Left lung (tissue), 4 donors: ENCODE measurements at regions not wholly inside any gene's neighbourhood (a gene's known extent, or its start where the extent isn't known, plus 50 kb on each side); places are given as distances from the start of the nearest gene placed in this dataset.

Source experiments
- ATAC-seq: fragments of 200-7000 bp; cut with Tn5 transposase; one replicate; pipeline ENCODE4 v1.9.1; 2020; ENCODE audit warnings: moderate library complexity
- DNase-seq, 4 donors: peaks; one replicate each; pipeline ENCODE4 v3.0.0-alpha.2; 2013 to 2020
- H3K27ac ChIP-seq, 2 donors: fragments of 200-600 bp; sonication (generic) in 1 of 2; one replicate each; pipeline versions ENCODE4 v1.5.0 to v1.8.0; 2020 to 2021
- H3K27me3 ChIP-seq, 2 donors: fragments of 200-600 bp; sonication (generic) in 1 of 2; one replicate each; pipeline versions ENCODE4 v1.5.0 to v1.8.0; 2020 to 2021
- H3K36me3 ChIP-seq, 2 donors: fragments of 200-600 bp; sonication (generic) in 1 of 2; one replicate each; pipeline versions ENCODE4 v1.5.0 to v1.8.0; 2020 to 2021
- H3K4me1 ChIP-seq, 2 donors: fragments of 200-600 bp; one replicate each; pipeline ENCODE4 v1.8.0; 2021
- H3K4me3 ChIP-seq, 2 donors: fragments of 200-600 bp; sonication (generic) in 1 of 2; one replicate each; pipeline versions ENCODE4 v1.5.0 to v1.8.0; 2020 to 2021; ENCODE audit warnings: mild to moderate bottlenecking in 1 of 2
- H3K9me3 ChIP-seq, 2 donors: fragments of 200-600 bp; sonication (generic) in 1 of 2; one replicate each; pipeline versions ENCODE4 v1.5.0 to v1.8.0; 2020 to 2021
- intact Hi-C, 2 donors: fragments of 100-400 bp; cut with DNase I; formaldehyde crosslinking; loops; one replicate each; pipeline versions ENCODE4 v1.11.2 to v1.14.2; 2022
- TF ChIP-seq, protein P1 (sequence below), 2 donors: fragments of 200-600 bp; sonication (generic) in 1 of 2; IDR thresholded peaks; one replicate each; pipeline versions ENCODE4 v1.5.0 to v1.8.0; 2021; ENCODE audit warnings: antibody characterized with exemption in 2 of 2
- donor health status: DM: no; HTN: yes; CAD: no.
- donor health status: DM: no; HTN: no; CAD: no.

DNA sequence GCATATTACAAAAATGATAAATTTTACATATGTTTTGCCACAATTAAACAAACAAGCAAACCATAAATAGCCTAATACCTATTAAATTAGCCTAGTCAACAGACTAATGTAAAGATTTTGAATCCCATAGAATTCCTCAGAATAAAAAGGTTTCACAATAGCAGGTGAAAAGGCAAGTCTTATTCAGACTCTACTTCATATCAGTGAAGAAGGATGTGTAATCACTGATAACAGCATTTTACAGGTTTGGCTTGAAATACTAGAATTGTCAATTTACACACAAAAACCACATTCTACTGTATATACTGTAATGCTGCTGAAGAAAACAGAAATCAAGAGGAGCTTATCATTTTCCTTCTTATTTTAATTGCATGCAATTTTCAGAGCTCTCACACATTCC, 90.8 kb upstream of the SSTR1 start:
- no peaks in the 10 kb centered on the region for H3K36me3 ChIP-seq
- no peak for ATAC-seq
- no peaks in the 10 kb centered on the region for H3K4me1 ChIP-seq
- no peak overlapping the region for H3K4me3 ChIP-seq
- DNase-seq = no peak
- no peak overlapping the region for H3K27ac ChIP-seq
- H3K9me3 ChIP-seq = no peaks in the 10 kb centered on the region
- TF ChIP-seq, protein P1, sequence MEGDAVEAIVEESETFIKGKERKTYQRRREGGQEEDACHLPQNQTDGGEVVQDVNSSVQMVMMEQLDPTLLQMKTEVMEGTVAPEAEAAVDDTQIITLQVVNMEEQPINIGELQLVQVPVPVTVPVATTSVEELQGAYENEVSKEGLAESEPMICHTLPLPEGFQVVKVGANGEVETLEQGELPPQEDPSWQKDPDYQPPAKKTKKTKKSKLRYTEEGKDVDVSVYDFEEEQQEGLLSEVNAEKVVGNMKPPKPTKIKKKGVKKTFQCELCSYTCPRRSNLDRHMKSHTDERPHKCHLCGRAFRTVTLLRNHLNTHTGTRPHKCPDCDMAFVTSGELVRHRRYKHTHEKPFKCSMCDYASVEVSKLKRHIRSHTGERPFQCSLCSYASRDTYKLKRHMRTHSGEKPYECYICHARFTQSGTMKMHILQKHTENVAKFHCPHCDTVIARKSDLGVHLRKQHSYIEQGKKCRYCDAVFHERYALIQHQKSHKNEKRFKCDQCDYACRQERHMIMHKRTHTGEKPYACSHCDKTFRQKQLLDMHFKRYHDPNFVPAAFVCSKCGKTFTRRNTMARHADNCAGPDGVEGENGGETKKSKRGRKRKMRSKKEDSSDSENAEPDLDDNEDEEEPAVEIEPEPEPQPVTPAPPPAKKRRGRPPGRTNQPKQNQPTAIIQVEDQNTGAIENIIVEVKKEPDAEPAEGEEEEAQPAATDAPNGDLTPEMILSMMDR (IDR thresholded peaks at IDR 0.05) = no peak
- intact Hi-C loops = no loop called here
- H3K27me3 ChIP-seq = no peaks in the 10 kb centered on the region

DNA sequence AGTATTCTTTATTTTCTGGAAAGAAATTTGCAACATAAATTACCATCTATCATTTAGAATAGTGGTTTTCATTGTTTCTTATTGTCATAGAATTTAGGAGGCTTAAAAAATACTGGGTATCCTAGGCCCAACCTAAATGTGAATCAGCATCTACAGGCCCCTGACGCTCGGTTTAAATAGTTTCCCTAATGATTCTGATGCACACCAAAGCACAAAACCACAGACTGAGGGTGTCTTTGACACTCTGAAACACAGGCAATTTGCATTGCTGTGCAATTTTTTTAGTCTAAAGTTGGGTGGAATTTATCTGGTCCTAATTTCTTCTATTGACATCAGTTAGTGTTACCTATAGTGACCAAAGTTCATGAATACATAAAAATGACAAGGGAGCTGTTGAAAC, 87.6 kb upstream of the SSTR1 start:
- DNase-seq = no peak
- ATAC-seq = no peak
- no peaks in the 10 kb centered on the region for H3K9me3 ChIP-seq
- H3K27me3 ChIP-seq = no peaks in the 10 kb centered on the region
- no peak overlapping the region for H3K27ac ChIP-seq
- TF ChIP-seq, protein P1 (IDR thresholded peaks at IDR 0.05) = no peak
- intact Hi-C loops = no loop called here
- H3K4me1 ChIP-seq = no peaks in the 10 kb centered on the region
- H3K4me3 ChIP-seq = no peak overlapping the region
- no peaks in the 10 kb centered on the region for H3K36me3 ChIP-seq

DNA sequence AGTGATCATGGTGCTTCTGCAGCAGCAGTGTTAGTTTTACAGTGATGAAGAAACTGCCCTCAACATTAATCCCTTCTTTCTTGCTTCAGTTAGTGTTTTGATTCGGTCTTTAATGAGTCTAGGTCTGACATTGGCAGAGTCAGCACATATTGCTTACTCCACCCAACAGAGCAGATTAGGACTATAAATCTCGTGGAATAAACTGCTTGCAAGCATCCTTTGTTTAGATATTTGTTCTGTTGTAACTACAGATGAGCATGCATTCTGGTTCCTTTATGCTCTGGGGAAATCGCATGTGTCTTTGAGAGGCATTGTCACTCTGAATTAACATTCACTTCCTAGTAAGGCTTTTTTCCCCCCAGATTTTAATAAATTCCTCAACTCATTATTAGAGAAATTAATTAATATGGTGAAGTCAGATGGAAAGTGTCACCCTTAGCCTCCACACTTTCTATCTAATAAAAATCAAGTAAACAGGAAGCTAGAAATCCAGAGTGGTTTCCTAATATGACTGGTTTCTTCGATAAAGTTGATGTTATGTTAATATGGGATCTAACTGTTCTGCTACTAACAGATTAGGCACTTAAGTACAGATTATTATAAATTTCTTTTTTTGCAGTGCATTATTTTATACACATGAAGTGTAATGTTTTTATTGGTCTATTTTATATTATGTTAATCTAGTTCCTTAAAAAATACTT, 86.2 kb upstream of the SSTR1 start:
- Histone ChIP-seq H3K9me3 (no peaks in the 10 kb centered on the region), H3K4me3 (no peak overlapping the region), H3K4me1 (no peaks in the 10 kb centered on the region), H3K27ac (no peak overlapping the region), H3K27me3 (no peaks in the 10 kb centered on the region), H3K36me3 (no peaks in the 10 kb centered on the region)
- DNase-seq = no peak
- TF ChIP-seq, protein P1 (IDR thresholded peaks at IDR 0.05) = no peak
- intact Hi-C loops = no loop called here
- ATAC-seq = no peak

DNA sequence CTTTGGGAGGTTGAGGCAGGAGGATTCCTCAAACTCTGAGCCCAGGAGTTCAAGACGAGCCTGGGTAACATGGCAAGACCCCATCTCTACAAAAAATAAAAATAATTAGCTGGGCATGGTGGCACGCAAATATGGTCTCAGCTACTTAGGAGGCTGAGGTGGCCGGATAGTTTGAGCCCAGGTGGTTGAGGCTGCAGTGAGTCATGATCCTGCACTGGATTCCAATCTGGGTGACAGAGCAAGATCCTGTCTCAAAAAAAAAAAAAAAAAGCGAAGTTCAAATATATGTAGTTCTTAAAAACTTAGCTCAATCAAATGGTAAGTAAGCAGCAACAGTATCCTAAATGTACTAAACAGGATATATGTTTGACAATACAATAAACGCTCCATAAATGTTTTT, 85.5 kb upstream of the SSTR1 start:
- no peak for ATAC-seq
- TF ChIP-seq, protein P1 (IDR thresholded peaks at IDR 0.05) = no peak
- Histone ChIP-seq H3K27ac (no peak overlapping the region), H3K36me3 (no peaks in the 10 kb centered on the region), H3K4me3 (no peak overlapping the region), H3K4me1 (no peaks in the 10 kb centered on the region), H3K9me3 (no peaks in the 10 kb centered on the region), H3K27me3 (no peaks in the 10 kb centered on the region)
- no peak for DNase-seq
- intact Hi-C loops = no loop called here

DNA sequence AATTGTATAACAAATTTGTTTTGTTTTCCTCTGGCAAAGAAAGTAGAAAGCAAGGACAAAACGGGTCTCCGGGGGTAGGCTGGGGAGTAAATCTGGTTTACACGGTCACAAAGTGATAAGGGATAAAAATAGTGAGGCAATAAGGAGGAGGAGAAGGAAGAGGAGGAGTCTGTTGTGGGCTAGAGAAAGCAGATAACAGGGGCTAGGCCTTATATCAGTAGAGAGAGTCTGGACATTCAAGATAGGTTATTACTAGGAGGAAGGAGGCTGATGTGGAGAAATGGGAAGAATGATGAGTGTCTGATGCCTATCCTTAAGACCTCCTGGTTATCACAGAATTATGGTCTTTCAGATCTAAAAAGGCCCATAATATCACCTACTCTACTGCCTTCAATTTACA, 83.2 kb upstream of the SSTR1 start:
- no peak for ATAC-seq
- Histone ChIP-seq H3K4me3 (no peak overlapping the region), H3K27ac (no peak overlapping the region), H3K9me3 (no peaks in the 10 kb centered on the region), H3K4me1 (no peaks in the 10 kb centered on the region), H3K36me3 (no peaks in the 10 kb centered on the region), H3K27me3 (no peaks in the 10 kb centered on the region)
- intact Hi-C loops = no loop called here
- no peak for DNase-seq
- TF ChIP-seq, protein P1 (IDR thresholded peaks at IDR 0.05) = no peak
